ENCODE measurements at regions not wholly inside any gene's neighbourhood (a gene's known extent, or its start where the extent isn't known, plus 50 kb on each side); places are given as distances from the start of the nearest gene placed in this dataset.
"Not testable (repeated sequence)": the region's sequence is repeated elsewhere in the genome, so short reads cannot be mapped to it uniquely, and the experiment has no call there.

GRCh38 chr1:232184561-232185530 lies 445.1 kb downstream of the SIPA1L2 start:
- peak; percentile 18 to 28 for DNase-seq

- no peak for DNase-seq
Measured at GRCh38 chr1:232183802-232184201, 446.1 kb downstream of the SIPA1L2 start.

DNA sequence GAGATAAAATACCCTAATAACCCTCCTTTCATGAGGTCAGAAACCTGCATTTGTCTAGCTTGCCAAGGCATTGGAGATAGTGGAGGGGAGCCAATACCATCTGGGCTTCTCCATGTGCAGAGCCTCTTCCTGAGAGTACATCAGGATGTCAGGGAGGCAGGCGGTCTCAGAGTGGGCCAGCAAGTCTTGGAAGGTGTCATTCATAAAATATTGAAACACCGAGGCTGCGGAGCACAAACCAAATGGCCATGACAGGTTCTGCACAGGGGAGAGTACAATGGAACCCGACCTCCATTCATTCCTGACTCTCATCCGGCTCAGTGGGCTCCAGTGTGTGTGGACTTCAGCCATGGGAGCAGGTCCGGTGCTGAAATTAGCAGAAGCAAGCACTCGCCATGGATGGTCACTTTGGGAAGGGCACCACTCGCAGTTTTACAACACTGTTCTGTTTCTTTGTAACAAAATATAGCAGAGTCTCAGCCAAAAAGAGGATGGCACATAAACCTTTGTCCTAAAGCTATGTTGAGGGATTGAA lies 446.6 kb downstream of the SIPA1L2 start:
- DNase-seq: no peak

GRCh38 chr1:232182236-232182635 lies 447.7 kb downstream of the SIPA1L2 start:
- DNase-seq: no peak

- DNase-seq: no peak
Measured at GRCh38 chr1:232180779-232181136, 449.2 kb downstream of the SIPA1L2 start.

GRCh38 chr1:232179896-232180778 lies 449.8 kb downstream of the SIPA1L2 start:
- no peak for DNase-seq

DNA sequence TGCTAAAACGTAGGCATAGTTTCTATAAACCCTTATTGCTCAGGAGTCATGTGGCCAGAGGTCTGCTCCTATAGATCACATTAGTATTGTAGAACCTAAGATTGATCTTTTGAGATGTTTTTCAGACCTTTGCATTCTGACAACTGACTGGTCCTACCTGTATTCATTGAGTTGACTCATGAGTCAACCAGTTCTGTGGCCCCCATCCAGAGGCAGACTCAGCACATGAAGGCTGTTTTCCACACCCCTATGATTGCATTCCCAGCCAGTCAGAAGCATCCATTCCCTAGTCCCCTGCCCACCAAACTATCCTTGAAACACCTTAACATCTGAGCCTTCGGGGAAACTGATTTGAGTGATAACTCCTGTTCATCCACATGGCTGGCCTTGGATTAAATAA lies 451.7 kb downstream of the SIPA1L2 start:
- no peak for DNase-seq

DNA sequence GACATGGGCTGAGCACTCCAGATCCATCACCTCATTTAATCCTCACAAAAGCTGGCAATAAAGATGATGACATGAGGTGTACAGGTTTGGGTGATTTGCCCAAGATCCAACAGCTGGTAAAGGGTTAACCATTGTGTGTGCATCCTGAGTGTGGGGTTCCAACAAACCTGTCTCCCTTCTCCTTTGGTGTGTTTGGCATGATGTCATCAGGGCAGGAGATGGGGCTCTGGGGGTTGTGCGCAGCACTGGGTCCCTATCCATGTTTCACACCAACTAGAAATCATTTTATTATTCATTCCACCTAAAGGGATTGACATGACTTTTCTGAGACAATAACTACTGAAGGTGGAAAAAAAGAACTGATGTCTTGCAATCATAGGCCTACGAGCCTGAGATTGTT lies 452.5 kb downstream of the SIPA1L2 start:
- DNase-seq: no peak

- DNase-seq: no peak
Measured at GRCh38 chr1:232176222-232176621, 453.7 kb downstream of the SIPA1L2 start.

- peak; percentile 5 to 32 for DNase-seq
Measured at GRCh38 chr1:232174306-232174705, 455.6 kb downstream of the SIPA1L2 start.

DNA sequence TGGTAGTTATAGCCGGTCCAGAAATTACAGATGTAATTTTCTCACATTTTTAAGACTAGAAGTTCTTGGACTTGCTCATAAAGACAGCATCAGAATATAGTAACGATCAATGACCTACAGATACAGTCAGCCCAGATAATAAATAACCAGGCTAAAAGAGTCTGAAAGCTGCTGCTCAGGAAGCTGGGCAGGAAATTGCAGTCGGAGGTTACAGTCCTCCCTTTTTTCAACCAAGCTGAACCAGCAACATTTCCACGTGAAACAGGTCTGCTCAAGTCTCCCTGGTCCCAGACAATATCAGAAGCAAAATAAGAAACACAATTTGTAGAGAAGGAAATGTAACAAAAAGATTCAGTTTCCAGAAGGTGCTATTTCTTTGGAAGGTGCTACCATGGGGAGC lies 457.4 kb downstream of the SIPA1L2 start:
- no peak for DNase-seq

DNA sequence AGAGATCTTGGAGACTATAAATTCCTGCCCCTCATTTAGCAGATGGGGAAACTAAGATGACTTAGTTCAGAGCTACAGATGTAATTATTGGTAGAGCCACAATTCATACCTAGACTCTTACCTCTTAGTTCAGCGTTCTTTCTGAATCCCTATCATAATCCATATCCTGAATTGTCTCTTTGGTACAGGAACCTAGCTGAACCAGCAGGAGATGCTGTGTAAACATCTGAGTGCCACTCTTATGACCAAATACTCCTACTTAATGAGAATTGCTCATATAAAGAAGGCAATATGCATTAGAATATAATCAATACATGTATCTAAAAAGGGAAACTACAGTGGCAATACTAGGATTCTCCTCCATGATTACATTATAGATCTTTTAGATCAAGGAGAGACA lies 459.0 kb downstream of the SIPA1L2 start:
- no peak for DNase-seq

DNA sequence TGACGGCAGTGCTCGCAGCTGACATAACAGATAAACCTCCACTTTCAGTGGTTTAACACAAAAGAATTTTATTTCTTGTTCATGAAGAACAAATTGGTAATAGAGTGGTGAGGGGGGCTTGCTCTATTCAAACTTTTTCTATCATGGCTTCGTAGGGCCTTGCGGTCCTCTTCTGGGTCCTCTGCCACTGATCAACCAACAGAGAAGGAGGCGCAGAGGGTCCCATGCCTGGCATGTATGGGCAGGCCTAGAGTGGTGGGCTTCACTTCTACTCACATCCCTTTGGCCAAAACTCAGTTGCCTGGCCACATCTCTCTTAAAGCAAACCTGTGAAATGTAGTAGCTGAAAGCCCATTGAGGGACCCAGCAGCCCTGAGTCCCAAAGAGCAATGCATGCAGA lies 460.5 kb downstream of the SIPA1L2 start:
- DNase-seq: no peak

DNA sequence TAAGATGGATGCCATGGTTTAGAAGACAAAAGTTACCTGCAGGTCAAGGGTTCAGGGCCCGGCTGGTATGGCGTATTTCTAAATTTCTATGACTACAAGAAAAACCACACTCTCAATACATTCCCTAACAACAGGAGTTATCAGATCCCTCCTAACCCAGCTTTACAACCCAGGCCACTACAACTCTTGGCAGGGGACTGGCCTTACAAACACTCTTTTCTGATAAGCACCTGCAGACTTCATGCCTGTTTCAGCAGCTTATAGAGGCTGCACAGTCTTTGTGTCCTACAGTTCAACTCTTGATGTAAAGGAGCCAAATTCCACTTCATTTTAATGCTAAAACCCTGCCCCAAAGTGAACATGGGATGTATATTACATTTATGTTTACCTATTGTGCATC lies 461.4 kb downstream of the SIPA1L2 start:
- no peak for DNase-seq

GRCh38 chr1:232166942-232167341 lies 463.0 kb downstream of the SIPA1L2 start:
- no peak for DNase-seq

- DNase-seq: no peak
Measured at GRCh38 chr1:232164078-232164963, 465.6 kb downstream of the SIPA1L2 start.

- DNase-seq: no peak
Measured at GRCh38 chr1:232163533-232163932, 466.4 kb downstream of the SIPA1L2 start.

DNA sequence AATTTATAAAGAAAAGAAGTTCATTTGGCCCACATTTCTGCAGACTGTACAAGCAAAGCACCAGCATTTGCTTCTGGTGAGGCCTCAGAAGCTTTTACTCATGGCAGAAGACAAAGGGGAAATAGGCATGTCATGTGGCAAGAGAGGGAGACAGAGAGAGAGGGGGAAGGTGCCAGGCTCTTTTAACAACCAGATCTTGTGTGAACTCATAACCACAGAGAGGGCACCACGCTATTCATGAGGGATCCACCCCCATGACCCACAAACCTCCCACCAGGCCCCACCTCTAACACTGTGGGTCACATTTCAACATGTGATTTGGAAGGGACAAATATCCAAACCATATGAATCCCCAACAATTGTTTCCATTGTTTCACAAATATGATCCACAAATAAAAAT lies 467.9 kb downstream of the SIPA1L2 start:
- DNase-seq: no peak

DNA sequence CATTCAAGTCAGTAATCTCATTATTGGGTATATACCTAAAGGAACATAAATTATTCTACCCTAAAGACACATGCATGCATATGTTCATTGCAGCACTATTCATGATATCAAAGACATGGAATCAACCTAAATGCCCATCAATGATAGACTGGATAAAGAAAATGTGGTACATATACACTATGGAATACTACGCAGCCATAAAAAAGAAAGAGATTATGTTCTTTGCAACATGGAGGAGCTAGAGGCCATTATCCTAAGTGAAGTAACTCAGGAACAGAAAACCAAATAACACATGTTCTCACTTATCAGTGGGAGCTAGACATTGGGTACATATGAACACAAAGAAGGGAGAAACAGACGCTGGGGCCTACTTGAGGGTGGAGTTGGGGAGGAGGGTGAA lies 471.4 kb downstream of the SIPA1L2 start:
- not testable (repeated sequence) for DNase-seq

DNA sequence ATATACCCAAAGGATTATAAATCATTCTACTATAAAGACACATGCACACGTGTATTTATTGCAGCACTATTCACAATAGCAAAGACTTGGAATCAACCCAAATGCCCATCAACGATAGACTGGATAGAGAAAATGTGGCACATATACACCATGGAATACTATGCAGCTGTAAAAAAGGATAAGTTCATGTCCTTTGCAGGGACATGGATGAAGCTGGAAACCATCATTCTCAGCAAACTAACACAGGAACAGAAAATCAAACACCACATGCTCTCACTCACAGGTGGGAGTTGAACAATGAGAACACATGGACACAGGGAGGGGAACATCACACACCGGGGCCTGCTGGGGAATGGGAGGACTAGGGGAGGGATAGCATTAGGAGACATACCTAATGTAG lies 473.9 kb downstream of the SIPA1L2 start:
- not testable (repeated sequence) for DNase-seq

- no peak for DNase-seq
Measured at GRCh38 chr1:232153652-232154051, 476.3 kb downstream of the SIPA1L2 start.

Data from inflammatory macrophage (primary cell).